Left cardiac atrium (tissue), 4 donors: ENCODE measurements at regions not wholly inside any gene's neighbourhood (a gene's known extent, or its start where the extent isn't known, plus 50 kb on each side); places are given as distances from the start of the nearest gene placed in this dataset.

Source experiments
- ATAC-seq, 2 donors: fragments of 200-7000 bp; cut with Tn5 transposase; one replicate each; pipeline ENCODE4 v1.9.1; 2020; ENCODE audit warnings: mild to moderate bottlenecking in 2 of 2, moderate library complexity in 2 of 2
- DNase-seq: peaks from one replicate; pipeline ENCODE4 v3.0.0-alpha.2; 2020
- intact Hi-C, 2 donors: fragments of 100-400 bp; cut with DNase I; formaldehyde crosslinking; loops; one replicate each; pipeline versions ENCODE4 v1.14.1 to v1.15.1; 2022 to 2023
- donor health status: DM: no; HTN: yes; CAD: no.
- donor health status: DM: no; HTN: yes; CAD: no; lungs with severe emphysema.
- donor health status: DM: yes; HTN: yes; CAD: no.
- donor health status: Dilated cardiomyopathy.

- intact Hi-C loops = no loop called here
- no peak for DNase-seq
- no peak for ATAC-seq
These were observed 659.7 kb downstream of the NLGN4X start for GRCh38 chrX:5568934-5569333.

- intact Hi-C loops = no loop called here
- no peak for DNase-seq
- no peak for ATAC-seq
These were observed 669.3 kb downstream of the NLGN4X start for GRCh38 chrX:5559386-5559785.

DNA sequence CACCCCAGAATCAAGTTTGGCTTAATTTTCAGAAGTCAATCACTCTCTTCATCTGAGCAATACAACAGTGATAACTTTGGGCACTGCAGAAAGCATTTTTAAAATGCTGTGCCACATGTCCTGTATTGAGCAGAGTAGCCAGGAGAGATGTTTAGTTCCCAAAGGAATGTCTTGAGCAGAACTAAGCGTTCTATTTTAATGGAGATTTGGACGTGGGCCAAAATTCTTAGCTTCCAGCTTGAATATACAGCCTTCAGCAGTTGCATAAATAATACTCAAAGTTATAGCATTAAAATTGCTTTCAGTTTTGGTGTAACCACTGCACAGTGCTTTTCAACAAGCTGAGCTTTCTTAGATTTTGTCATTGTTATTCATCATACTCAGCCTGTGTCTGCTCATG lies 679.2 kb downstream of the NLGN4X start:
- intact Hi-C loops = no loop called here
- no peak for DNase-seq
- no peak for ATAC-seq

DNA sequence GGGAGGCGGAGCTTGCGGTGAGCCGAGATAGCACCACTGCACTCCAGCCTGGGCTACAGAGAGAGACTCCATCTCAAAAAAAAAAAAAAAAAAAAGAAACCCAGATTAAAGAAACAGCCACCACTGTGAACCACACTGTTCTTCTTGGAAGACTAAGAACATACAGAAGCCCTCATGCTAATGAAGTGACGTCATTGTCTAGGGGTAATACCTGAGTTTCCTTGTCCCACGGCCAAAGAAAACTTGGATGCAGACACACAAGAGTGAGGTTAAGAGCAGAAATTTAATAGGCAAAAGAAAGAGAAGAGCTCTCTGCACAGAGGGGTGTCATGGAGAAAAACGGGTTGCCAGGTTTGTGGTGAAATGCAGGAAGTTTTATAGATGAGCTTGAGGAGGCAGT lies 691.6 kb downstream of the NLGN4X start:
- intact Hi-C loops = no loop called here
- DNase-seq = no peak
- no peak for ATAC-seq

GRCh38 chrX:5536261-5536660 lies 692.4 kb downstream of the NLGN4X start:
- DNase-seq (no peak), ATAC-seq (no peak)
- intact Hi-C loops = no loop called here

DNA sequence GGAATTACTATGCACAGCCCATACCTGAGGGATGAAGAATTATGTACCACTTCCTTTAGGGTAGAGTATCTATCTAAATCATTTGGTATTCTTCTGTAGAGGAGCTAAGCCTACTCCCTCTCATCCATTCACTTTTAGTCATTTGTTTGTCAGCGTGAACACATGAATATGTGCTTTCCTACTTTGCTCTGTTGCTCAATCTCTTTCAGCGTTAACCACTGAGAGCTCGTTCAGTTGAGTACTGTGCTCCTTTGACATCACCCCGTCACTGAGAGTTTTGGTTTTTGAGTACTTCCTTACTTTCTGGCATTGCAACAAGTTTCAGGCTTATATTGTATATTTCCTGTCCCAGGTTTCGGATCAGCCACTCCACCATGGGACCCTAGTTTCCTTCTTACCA lies 700.6 kb downstream of the NLGN4X start:
- DNase-seq (no peak), ATAC-seq (no peak)
- intact Hi-C loops = no loop called here

DNA sequence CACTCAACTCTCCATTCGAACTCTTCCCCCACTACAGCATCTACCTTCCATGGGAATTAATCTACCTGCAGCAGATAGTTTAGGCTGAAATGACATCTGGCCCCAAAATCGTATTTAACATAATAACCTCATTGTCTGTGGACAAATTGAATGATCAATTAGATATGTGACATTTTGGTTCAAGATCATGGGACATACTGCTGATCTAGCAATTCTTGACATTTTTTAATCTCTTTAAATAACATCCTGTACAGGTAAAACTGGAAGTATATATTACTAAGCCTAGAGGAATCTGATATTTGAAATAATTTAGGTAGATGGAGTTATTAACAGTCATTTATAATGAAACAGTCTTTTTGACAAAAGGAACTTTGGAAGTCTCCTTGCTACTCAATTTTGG lies 702.5 kb downstream of the NLGN4X start:
- intact Hi-C loops = no loop called here
- no peak for ATAC-seq
- DNase-seq = no peak

DNA sequence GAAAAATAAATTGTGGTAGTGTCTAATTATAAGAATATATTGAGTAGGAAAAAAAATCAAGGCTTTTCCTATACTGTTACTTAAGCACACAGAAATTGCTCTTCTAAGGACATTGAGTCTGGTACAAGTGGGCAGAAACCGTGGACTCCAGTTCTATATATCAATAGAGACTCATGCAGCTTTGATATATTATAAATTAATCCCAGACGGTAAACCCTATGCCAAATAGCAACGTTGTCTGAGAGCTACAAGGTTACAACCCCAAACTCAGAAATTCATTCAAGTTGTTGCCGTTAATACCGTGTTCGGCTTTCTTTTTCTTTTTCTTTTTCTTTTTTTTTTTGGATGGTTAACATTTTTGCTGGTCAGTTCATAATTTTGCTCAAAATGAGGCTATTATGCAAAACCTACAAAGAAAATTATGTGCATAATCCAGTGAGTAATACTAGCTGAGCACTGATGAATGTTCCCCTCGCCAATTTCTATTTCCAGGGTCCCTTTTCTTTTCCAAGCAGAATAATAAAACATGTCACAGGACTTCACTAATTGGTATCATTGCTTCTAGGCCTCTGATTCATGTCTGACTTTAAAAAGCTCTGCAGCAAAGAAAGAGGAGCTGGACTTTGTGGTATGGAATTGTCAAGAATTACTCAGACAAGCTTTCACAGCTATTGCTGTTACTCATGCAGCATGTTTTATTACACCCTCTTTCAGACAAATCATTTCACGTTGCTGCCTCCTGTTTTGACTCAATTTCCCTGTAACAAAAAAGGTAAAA lies 737.7 kb downstream of the NLGN4X start:
- intact Hi-C loops = no loop called here
- ATAC-seq (no peak), DNase-seq (no peak)

DNA sequence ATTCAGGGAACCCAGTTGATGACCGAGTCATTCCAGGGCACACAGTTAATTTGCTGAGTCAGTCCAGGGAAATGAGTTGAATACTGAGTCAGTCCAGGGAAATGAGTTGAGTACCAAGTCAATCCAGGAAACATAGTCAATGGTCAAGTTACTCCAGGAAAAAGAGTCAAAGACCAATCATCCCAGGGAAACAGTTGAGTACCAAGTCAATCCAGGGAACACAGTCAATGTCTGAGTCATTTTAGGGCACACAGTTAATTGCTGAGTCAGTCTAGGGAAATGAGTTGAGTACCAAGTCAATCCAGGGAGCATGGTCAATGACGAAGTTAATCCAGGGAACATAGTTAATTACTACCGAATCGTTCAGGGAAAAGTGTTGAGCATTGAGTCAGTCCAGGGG lies 754.4 kb downstream of the NLGN4X start:
- ATAC-seq = no peak
- intact Hi-C loops = no loop called here
- no peak for DNase-seq

GRCh38 chrX:5458300-5458842 lies 770.3 kb downstream of the NLGN4X start:
- intact Hi-C loops = no loop called here
- no peak for DNase-seq
- ATAC-seq = no peak

- DNase-seq (no peak), ATAC-seq (no peak)
- intact Hi-C loops = no loop called here
These were observed 779.3 kb downstream of the NLGN4X start for GRCh38 chrX:5449323-5449722.

DNA sequence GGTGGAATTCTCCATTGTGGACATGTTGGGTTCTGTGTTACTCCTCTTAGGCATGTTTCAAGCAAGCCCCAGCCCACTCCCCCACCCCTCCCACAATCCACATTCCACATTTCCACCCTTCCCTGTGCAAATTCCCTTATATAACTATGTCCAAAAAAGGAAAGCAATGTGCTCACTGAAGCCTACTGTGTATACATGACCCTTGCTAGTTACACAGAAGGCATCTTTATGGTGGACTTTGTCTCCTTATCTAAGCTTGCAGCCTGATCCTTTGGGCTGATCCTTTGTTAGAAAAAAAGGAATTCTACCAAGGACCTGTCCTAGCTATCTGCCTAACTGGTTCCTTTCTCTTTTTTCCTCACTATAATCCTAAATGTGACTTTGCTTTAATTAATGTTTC lies 796.8 kb downstream of the NLGN4X start:
- intact Hi-C loops = no loop called here
- no peak for DNase-seq
- ATAC-seq = no peak

DNA sequence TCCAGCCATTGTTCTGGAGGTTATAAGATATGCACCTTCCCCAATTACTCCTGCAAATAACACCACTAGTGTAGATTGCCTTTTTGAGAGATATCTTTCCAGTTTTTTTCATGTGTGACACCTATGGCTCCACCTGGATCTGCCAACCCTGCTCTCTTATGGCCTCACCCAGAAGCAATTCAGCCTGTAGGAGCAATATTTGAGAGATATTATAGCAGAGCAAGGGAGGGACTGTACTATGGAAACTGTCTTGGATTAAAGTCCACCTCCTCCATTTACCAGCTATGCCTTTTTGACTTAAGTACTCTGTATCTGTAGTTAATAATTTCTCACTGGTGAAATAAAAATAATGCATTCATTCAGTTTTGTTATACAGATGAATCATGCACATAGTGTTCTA lies 803.5 kb downstream of the NLGN4X start:
- intact Hi-C loops = no loop called here
- no peak for DNase-seq
- no peak for ATAC-seq

GRCh38 chrX:5417381-5417780 lies 811.3 kb downstream of the NLGN4X start:
- intact Hi-C loops = no loop called here
- no peak for ATAC-seq

DNA sequence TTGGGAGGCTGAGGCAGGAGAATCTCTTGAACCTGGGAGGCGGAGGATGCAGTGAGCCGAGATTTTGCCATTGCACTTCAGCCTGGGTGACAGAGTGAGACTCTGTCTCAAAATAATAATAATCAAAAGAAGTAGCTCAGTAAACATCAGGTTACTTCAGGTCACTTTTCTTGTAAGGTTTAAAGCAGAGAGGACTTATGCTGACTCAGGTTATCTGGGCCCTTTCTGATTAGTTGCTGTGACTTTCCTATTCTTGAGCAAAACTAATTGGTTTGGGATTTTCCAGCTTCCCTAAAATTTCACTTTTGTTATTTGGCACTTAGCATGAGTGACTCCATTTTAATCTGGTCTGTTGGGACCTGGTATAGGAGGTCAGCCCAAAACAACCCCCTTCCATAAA lies 812.9 kb downstream of the NLGN4X start:
- intact Hi-C loops = no loop called here
- DNase-seq (no peak), ATAC-seq (no peak)

More at GRCh38 chrX:5417381-5417780, 811.3 kb downstream of the NLGN4X start:
- no peak for DNase-seq

- DNase-seq = no peak
- intact Hi-C loops = no loop called here
- no peak for ATAC-seq
These were observed 819.6 kb downstream of the NLGN4X start for GRCh38 chrX:5409106-5409505.

DNA sequence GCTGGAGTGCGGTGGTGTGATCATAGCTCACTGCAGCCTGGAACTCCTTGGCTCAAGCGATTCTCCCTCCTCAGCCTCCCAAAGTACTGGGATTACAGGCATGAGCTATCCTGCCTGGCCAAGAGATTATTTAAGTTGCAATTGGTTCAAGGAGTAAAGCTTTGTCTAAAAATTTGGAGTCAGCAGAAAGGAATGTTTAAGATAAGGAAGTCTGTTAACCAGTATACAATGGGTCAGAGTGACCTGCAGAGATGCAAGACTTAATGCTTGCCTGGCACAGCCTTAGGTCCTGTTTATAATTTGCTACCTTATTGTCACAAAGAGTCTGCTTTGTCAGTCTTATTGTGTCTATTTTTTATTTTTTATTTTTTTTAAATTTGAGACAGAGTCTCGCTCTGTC lies 826.2 kb downstream of the NLGN4X start:
- DNase-seq (no peak), ATAC-seq (no peak)
- intact Hi-C loops = no loop called here

- intact Hi-C loops = no loop called here
- ATAC-seq (no peak), DNase-seq (no peak)
These were observed 829.3 kb downstream of the NLGN4X start for GRCh38 chrX:5399403-5399802.

GRCh38 chrX:5397409-5397808 lies 831.3 kb downstream of the NLGN4X start:
- no peak for ATAC-seq
- intact Hi-C loops = no loop called here
- no peak for DNase-seq

DNA sequence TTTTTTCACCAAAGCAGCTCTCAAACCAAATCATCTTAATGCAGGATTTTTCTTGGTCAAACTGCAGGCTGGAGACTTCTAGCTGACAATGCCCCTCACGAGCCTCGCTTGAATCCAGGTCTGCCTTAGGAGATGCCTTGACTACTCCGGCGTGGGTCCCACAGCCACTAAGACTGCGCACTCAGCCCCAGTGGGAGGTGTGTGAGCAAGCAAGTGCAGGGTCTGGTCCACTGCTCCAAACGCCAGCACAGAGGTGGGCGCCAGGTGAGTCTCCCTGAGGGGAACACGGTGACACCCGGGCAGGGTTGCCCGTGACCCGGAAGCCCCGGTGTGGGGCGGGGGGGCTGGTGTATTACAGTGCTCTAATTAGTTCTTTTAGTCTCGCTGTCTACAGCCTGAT lies 838.3 kb downstream of the NLGN4X start:
- intact Hi-C loops = no loop called here
- ATAC-seq = no peak
- DNase-seq = no peak

GRCh38 chrX:5388087-5388486 lies 840.6 kb downstream of the NLGN4X start:
- intact Hi-C loops = no loop called here
- ATAC-seq = no peak
- DNase-seq = no peak
